ENCODE measurements at regions not wholly inside any gene's neighbourhood (a gene's known extent, or its start where the extent isn't known, plus 50 kb on each side); places are given as distances from the start of the nearest gene placed in this dataset.

DNA sequence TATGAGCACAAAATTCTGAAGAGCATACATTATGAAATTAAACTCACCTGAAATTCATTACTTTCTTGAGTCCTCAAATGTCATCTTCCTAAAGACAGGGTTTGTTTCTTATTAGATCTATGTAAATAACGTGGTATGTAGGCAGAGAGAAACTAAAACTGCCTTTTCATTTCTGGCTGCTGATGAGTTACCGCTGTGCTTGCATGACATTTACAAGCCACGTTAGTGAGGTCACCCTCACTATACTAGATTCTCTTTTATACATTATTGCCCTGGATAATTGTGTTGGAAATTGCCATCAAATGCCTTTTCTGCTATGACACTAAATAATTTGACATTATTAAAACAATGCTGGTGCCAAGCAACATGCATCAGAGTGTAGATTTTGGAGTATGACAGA, 748.3 kb upstream of the ANO3 start:
- DNase-seq, result no peak
- WGBS (ENCODE audit: insufficient coverage), result 80% methylated on average over 1 of the region's 3 CpGs

DNA sequence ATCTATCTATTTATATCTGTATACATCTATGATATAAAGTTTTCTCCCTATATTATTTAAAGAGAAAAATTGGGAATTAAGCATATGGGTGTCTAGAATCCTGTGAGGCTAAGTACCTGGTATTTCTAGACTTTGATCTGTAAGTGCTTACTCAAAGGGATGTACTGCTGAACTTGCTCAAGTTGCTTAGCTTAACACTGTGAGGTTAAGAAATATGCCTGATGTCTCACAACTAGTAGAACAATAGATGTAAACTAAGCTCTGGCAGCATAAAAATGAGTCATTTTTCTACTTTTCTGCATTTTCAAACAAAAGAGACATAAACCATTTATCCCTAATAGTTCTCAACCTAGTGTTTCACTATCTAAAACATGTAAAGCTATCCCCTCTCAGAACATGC, 744.4 kb upstream of the ANO3 start:
- no peaks in the 10 kb centered on the region for H3K27me3 ChIP-seq (ENCODE audit: control insufficient read depth, insufficient read depth, low read length)
- TF ChIP-seq, protein P1, sequence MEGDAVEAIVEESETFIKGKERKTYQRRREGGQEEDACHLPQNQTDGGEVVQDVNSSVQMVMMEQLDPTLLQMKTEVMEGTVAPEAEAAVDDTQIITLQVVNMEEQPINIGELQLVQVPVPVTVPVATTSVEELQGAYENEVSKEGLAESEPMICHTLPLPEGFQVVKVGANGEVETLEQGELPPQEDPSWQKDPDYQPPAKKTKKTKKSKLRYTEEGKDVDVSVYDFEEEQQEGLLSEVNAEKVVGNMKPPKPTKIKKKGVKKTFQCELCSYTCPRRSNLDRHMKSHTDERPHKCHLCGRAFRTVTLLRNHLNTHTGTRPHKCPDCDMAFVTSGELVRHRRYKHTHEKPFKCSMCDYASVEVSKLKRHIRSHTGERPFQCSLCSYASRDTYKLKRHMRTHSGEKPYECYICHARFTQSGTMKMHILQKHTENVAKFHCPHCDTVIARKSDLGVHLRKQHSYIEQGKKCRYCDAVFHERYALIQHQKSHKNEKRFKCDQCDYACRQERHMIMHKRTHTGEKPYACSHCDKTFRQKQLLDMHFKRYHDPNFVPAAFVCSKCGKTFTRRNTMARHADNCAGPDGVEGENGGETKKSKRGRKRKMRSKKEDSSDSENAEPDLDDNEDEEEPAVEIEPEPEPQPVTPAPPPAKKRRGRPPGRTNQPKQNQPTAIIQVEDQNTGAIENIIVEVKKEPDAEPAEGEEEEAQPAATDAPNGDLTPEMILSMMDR (IDR thresholded peaks at IDR 0.05), result no peak
- Mint-ChIP-seq H3K4me3 (no peak overlapping the region), H3K27ac (no peak overlapping the region), H3K36me3 (no peaks in the 10 kb centered on the region), H3K27me3 (ENCODE audit: low read depth in 2 of 2) (no peaks in the 10 kb centered on the region), H3K9me3 (peaks cover 22 to 30% of the 10 kb centered on the region in 2 donors), H3K4me1 (no peaks in the 10 kb centered on the region)
- no peak overlapping the region for H3K4me3 ChIP-seq (ENCODE audit: low read length)
- peaks cover 4% of the 10 kb centered on the region for H3K9me3 ChIP-seq (ENCODE audit: control insufficient read depth, insufficient read depth, low read length)
- no peak for DNase-seq
- no peaks in the 10 kb centered on the region for H3K36me3 ChIP-seq (ENCODE audit: control insufficient read depth, insufficient read depth, low read length)
- H3K4me1 ChIP-seq (ENCODE audit: control insufficient read depth, insufficient read depth, low read length), result no peaks in the 10 kb centered on the region
- intact Hi-C loops (cut with micrococcal nuclease), result no loop called here
- no peak for ATAC-seq
- H3K27ac ChIP-seq (ENCODE audit: low read length), result no peak overlapping the region

More for the DNA sequence above, 748.3 kb upstream of the ANO3 start:
- Mint-ChIP-seq H3K27ac (no peak overlapping the region), H3K27me3 (ENCODE audit: low read depth in 2 of 2) (no peaks in the 10 kb centered on the region), H3K4me1 (no peaks in the 10 kb centered on the region), H3K9me3 (peaks cover 11 to 20% of the 10 kb centered on the region in 2 donors), H3K4me3 (no peak overlapping the region), H3K36me3 (peaks cover 12% of the 10 kb centered on the region)
- ATAC-seq, result no peak
- Histone ChIP-seq H3K27me3 (ENCODE audit: control insufficient read depth, insufficient read depth, low read length) (no peaks in the 10 kb centered on the region), H3K9me3 (ENCODE audit: control insufficient read depth, insufficient read depth, low read length) (peaks cover 2% of the 10 kb centered on the region), H3K4me1 (ENCODE audit: control insufficient read depth, insufficient read depth, low read length) (no peaks in the 10 kb centered on the region), H3K4me3 (ENCODE audit: low read length) (no peak overlapping the region), H3K36me3 (ENCODE audit: control insufficient read depth, insufficient read depth, low read length) (no peaks in the 10 kb centered on the region), H3K27ac (ENCODE audit: low read length) (no peak overlapping the region)
- TF ChIP-seq, protein P1 (IDR thresholded peaks at IDR 0.05), result no peak
- intact Hi-C loops (cut with micrococcal nuclease), result no loop called here

DNA sequence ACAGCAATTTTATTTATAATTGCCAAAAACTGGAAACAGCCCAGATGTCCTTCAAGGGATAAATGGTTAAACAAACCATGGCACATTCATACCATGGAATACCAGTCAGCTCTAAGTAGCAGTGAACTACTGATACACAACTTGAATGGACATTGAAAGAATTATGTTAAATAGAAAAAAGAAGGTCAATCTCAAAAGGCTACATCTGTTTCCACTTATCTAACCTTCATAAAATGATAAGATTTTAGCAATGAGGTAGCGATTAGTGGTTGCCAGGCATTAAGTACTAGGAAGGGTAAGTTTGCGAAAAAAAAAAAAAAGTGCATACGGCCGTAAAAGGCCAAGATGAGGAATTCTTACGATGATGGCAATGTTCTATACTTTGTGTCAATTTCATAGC, 738.7 kb upstream of the ANO3 start:
- TF ChIP-seq, protein P1 (IDR thresholded peaks at IDR 0.05), result no peak

DNA sequence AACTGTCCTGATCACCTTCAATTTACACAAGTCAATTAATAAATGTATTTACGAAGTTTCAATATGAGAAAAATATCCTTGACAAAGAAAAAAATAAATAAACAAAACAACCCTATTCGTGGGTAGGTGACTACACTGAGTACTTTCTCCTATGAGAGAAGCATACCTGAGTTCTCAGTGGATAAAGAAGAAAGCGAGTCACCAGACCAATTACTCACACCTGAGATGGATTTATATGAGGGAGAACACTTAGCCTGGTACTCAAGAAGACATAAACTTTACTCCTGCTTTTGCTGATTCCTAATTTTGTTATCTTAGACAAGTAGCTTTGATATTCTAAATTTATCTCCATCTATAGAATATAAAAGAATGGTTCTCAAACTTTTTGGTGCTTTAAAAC, 735.2 kb upstream of the ANO3 start:
- intact Hi-C loops (cut with micrococcal nuclease), result no loop called here
- ATAC-seq, result no peak
- no CpG with 5 or more reads among the region's 3 CpGs for WGBS (ENCODE audit: insufficient coverage)

More for the DNA sequence above, 738.7 kb upstream of the ANO3 start:
- Mint-ChIP-seq H3K27me3 (ENCODE audit: low read depth in 2 of 2) (no peaks in the 10 kb centered on the region), H3K4me3 (no peak overlapping the region), H3K4me1 (no peaks in the 10 kb centered on the region), H3K9me3 (peaks cover 16 to 34% of the 10 kb centered on the region in 2 donors), H3K36me3 (no peaks in the 10 kb centered on the region), H3K27ac (no peak overlapping the region)
- 97% methylated on average over 5 of the region's 5 CpGs for WGBS (ENCODE audit: insufficient coverage)
- no peak overlapping the region for H3K27ac ChIP-seq (ENCODE audit: low read length)
- no peaks in the 10 kb centered on the region for H3K36me3 ChIP-seq (ENCODE audit: control insufficient read depth, insufficient read depth, low read length)
- no peak for ATAC-seq
- H3K9me3 ChIP-seq (ENCODE audit: control insufficient read depth, insufficient read depth, low read length), result peaks cover 4% of the 10 kb centered on the region
- no peak for DNase-seq
- no peaks in the 10 kb centered on the region for H3K4me1 ChIP-seq (ENCODE audit: control insufficient read depth, insufficient read depth, low read length)
- no peak overlapping the region for H3K4me3 ChIP-seq (ENCODE audit: low read length)
- no peaks in the 10 kb centered on the region for H3K27me3 ChIP-seq (ENCODE audit: control insufficient read depth, insufficient read depth, low read length)
- intact Hi-C loops (cut with micrococcal nuclease), result no loop called here

More for the DNA sequence above, 735.2 kb upstream of the ANO3 start:
- DNase-seq, result no peak
- Histone ChIP-seq H3K27me3 (ENCODE audit: control insufficient read depth, insufficient read depth, low read length) (no peaks in the 10 kb centered on the region), H3K4me3 (ENCODE audit: low read length) (no peak overlapping the region), H3K4me1 (ENCODE audit: control insufficient read depth, insufficient read depth, low read length) (no peaks in the 10 kb centered on the region), H3K27ac (ENCODE audit: low read length) (no peak overlapping the region), H3K9me3 (ENCODE audit: control insufficient read depth, insufficient read depth, low read length) (no peaks in the 10 kb centered on the region), H3K36me3 (ENCODE audit: control insufficient read depth, insufficient read depth, low read length) (no peaks in the 10 kb centered on the region)
- no peaks in the 10 kb centered on the region for H3K4me1 Mint-ChIP-seq
- H3K9me3 Mint-ChIP-seq, result peaks cover 3 to 13% of the 10 kb centered on the region in 2 donors
- no peaks in the 10 kb centered on the region for H3K36me3 Mint-ChIP-seq
- H3K4me3 Mint-ChIP-seq, result no peak overlapping the region
- no peak overlapping the region for H3K27ac Mint-ChIP-seq
- TF ChIP-seq, protein P1 (IDR thresholded peaks at IDR 0.05), result no peak
- H3K27me3 Mint-ChIP-seq (ENCODE audit: low read depth in 2 of 2), result no peaks in the 10 kb centered on the region

Data from natural killer cell (primary cell).